K562 (cell line): ENCODE measurements at regions not wholly inside any gene's neighbourhood (a gene's known extent, or its start where the extent isn't known, plus 50 kb on each side); places are given as distances from the start of the nearest gene placed in this dataset.

Source experiments
- CTCFL ChIP-seq: IDR thresholded peaks from 2 replicates; pipeline ENCODE4 v1.6.1; 2011; ENCODE audit warnings: borderline replicate concordance, low read depth, mild to moderate bottlenecking, moderate library complexity, low read length; ENCODE audit not compliant: insufficient read depth, poor library complexity, severe bottlenecking
- ESRRB ChIP-seq: fragments of 250-450 bp; sonication (Bioruptor Pico); IDR thresholded peaks from 2 replicates; pipeline ENCODE4 v1.5.0; 2020; ENCODE audit warnings: mild to moderate bottlenecking, moderate library complexity, borderline replicate concordance
- FOS ChIP-seq: IDR thresholded peaks from 3 replicates; pipeline ENCODE4 v1.6.1; 2011; ENCODE audit not compliant: insufficient read length; ENCODE audit errors: extremely low read depth
- ZNF12 ChIP-seq: sonication (generic); formaldehyde crosslinking; IDR thresholded peaks from 2 replicates; pipeline ENCODE4 v1.4.0; 2020; ENCODE audit warnings: mild to moderate bottlenecking, missing genetic modification reagents
- TF ChIP-seq, protein P1 (sequence below): IDR thresholded peaks from 2 replicates; pipeline ENCODE4 v1.6.1; 2016; ENCODE audit warnings: missing genetic modification characterization, missing compliant biosample characterization
- TF ChIP-seq, protein P2 (sequence below): fragments of 450-650 bp; IDR thresholded peaks from 2 replicates; pipeline ENCODE4 v1.6.1; 2016; ENCODE audit warnings: borderline replicate concordance

DNA sequence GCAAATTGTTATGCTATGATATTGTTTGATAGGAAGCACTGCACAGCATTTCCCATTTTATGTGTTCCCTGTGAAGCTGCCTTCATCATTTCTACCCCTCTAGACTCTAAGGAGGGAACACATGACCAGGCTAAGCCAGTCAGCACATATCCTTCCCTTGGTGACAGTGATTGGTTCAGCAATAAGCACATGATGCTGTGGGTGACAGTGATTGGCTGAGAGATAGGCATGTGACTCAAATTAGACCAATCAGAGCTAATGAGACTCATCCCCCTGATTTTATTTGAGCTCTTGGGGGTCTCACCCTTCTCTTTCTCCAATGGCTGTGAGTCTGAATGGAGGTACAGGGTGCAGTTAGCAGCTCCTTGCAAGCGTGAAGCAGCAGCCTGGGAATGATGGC, 195.2 kb downstream of the NUAK1 start (continued):
- TF ChIP-seq ZNF12 (CRISPR knock-in tag) = no peak
- no peak for TF ChIP-seq ESRRB (CRISPR knock-in tag)
- no peak for TF ChIP-seq CTCFL
- TF ChIP-seq, protein P1, sequence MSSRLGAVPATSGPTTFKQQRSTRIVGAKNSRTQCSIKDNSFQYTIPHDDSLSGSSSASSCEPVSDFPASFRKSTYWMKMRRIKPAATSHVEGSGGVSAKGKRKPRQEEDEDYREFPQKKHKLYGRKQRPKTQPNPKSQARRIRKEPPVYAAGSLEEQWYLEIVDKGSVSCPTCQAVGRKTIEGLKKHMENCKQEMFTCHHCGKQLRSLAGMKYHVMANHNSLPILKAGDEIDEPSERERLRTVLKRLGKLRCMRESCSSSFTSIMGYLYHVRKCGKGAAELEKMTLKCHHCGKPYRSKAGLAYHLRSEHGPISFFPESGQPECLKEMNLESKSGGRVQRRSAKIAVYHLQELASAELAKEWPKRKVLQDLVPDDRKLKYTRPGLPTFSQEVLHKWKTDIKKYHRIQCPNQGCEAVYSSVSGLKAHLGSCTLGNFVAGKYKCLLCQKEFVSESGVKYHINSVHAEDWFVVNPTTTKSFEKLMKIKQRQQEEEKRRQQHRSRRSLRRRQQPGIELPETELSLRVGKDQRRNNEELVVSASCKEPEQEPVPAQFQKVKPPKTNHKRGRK (tag) = no peak
- TF ChIP-seq, protein P2, sequence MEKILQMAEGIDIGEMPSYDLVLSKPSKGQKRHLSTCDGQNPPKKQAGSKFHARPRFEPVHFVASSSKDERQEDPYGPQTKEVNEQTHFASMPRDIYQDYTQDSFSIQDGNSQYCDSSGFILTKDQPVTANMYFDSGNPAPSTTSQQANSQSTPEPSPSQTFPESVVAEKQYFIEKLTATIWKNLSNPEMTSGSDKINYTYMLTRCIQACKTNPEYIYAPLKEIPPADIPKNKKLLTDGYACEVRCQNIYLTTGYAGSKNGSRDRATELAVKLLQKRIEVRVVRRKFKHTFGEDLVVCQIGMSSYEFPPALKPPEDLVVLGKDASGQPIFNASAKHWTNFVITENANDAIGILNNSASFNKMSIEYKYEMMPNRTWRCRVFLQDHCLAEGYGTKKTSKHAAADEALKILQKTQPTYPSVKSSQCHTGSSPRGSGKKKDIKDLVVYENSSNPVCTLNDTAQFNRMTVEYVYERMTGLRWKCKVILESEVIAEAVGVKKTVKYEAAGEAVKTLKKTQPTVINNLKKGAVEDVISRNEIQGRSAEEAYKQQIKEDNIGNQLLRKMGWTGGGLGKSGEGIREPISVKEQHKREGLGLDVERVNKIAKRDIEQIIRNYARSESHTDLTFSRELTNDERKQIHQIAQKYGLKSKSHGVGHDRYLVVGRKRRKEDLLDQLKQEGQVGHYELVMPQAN = no peak
- peak; percentile 16 for TF ChIP-seq FOS
